Tibial nerve (tissue), 4 donors: ENCODE measurements at regions not wholly inside any gene's neighbourhood (a gene's known extent, or its start where the extent isn't known, plus 50 kb on each side); places are given as distances from the start of the nearest gene placed in this dataset.

ENCODE experiments used
- DNase-seq, 2 donors: peaks; one replicate each; pipeline ENCODE4 v3.0.0-alpha.2; 2019; ENCODE audit warnings: low spot score in 2 of 2
- H3K27ac ChIP-seq, 4 donors: fragments of 200-600 bp; sonication (generic) in 3 of 4; one replicate each; pipeline ENCODE4 v1.5.1; 2017 to 2019; ENCODE audit warnings: mild to moderate bottlenecking in 1 of 4
- H3K27me3 ChIP-seq, 2 donors: fragments of 200-600 bp; sonication (generic) in 1 of 2; one replicate each; pipeline versions ENCODE4 v1.5.1 to v1.6.0; 2017 to 2019
- H3K36me3 ChIP-seq, 3 donors: fragments of 200-600 bp; sonication (generic); one replicate each; pipeline ENCODE4 v1.5.1; 2018 to 2019
- H3K4me1 ChIP-seq, 4 donors: fragments of 200-600 bp; sonication (generic) in 3 of 4; one replicate each; pipeline ENCODE4 v1.5.1; 2017 to 2019
- H3K4me3 ChIP-seq, 4 donors: fragments of 200-600 bp; sonication (generic) in 3 of 4; one replicate each; pipeline ENCODE4 v1.5.1; 2017 to 2019; ENCODE audit warnings: mild to moderate bottlenecking in 1 of 4, moderate library complexity in 1 of 4
- H3K9me3 ChIP-seq, 4 donors: fragments of 200-600 bp; sonication (generic) in 3 of 4; one replicate each; pipeline ENCODE4 v1.5.1; 2017 to 2019
- CTCF ChIP-seq, 5 experiments: fragments of 200-600 bp in 3 of 5; fragments of 450-650 bp in 2 of 5; sonication (generic) in 3 of 5; IDR thresholded peaks; one replicate each; pipeline ENCODE4 v1.5.1; 2016 to 2019; ENCODE audit warnings: antibody characterized with exemption in 5 of 5, mild to moderate bottlenecking in 3 of 5, moderate library complexity in 2 of 5
- EP300 ChIP-seq, 2 donors: sonication (generic); formaldehyde crosslinking; IDR thresholded peaks; one replicate each; pipeline ENCODE4 v1.6.1; 2017; ENCODE audit warnings: antibody characterized with exemption in 2 of 2, mild to moderate bottlenecking in 1 of 2
- POLR2A ChIP-seq, 2 donors: fragments of 450-650 bp; IDR thresholded peaks; one replicate each; pipeline ENCODE4 v1.6.1; 2017; ENCODE audit warnings: antibody characterized with exemption in 2 of 2, mild to moderate bottlenecking in 2 of 2, moderate library complexity in 2 of 2
- WGBS, 2 donors: methylation state at CpG; one replicate each; pipeline ENCODE4 v1.1.5; 2018; 5-methylcytosine and 5-hydroxymethylcytosine counted together

- no peak for DNase-seq
- no peaks in the 10 kb centered on the region for H3K27me3 ChIP-seq
- H3K27ac ChIP-seq, result no peak overlapping the region
- H3K4me3 ChIP-seq, result no peak overlapping the region
- no peaks in the 10 kb centered on the region for H3K36me3 ChIP-seq
- no peak for TF ChIP-seq CTCF (IDR thresholded peaks at IDR 0.05)
- TF ChIP-seq EP300 (IDR thresholded peaks at IDR 0.05), result no peak
- TF ChIP-seq POLR2A (IDR thresholded peaks at IDR 0.05), result no peak
- H3K4me1 ChIP-seq, result no peaks in the 10 kb centered on the region
- no peaks in the 10 kb centered on the region for H3K9me3 ChIP-seq
- WGBS, 2 donors, result 63 to 79% methylated on average over 3 of the region's 3 CpGs
These were observed 436.4 kb upstream of the CHRM3 start for GRCh38 chr1:238950017-238950416.

- H3K36me3 ChIP-seq, result no peaks in the 10 kb centered on the region
- peaks cover 0 to 9% (median 0%) of the 10 kb centered on the region in 4 donors for H3K9me3 ChIP-seq
- no peak for DNase-seq
- no peak overlapping the region for H3K27ac ChIP-seq
- TF ChIP-seq EP300 (IDR thresholded peaks at IDR 0.05), result no peak
- no peak for TF ChIP-seq POLR2A (IDR thresholded peaks at IDR 0.05)
- no peak for TF ChIP-seq CTCF (IDR thresholded peaks at IDR 0.05)
- H3K27me3 ChIP-seq, result no peaks in the 10 kb centered on the region
- no peaks in the 10 kb centered on the region for H3K4me1 ChIP-seq
- WGBS, 2 donors, result 84 to 89% methylated on average over 1 of the region's 1 CpG
- H3K4me3 ChIP-seq, result no peak overlapping the region
These were observed 442.3 kb upstream of the CHRM3 start for GRCh38 chr1:238944028-238944427.

GRCh38 chr1:238927899-238928298 is 458.5 kb upstream of the CHRM3 start:
- H3K4me1 ChIP-seq, result no peaks in the 10 kb centered on the region
- DNase-seq, result no peak
- H3K27me3 ChIP-seq, result no peaks in the 10 kb centered on the region
- WGBS, 2 donors, result 92 to 96% methylated on average over 1 of the region's 1 CpG
- no peak overlapping the region for H3K4me3 ChIP-seq
- H3K9me3 ChIP-seq, result no peaks in the 10 kb centered on the region
- no peaks in the 10 kb centered on the region for H3K36me3 ChIP-seq
- no peak overlapping the region for H3K27ac ChIP-seq
- no peak for TF ChIP-seq POLR2A (IDR thresholded peaks at IDR 0.05)

GRCh38 chr1:238916828-238917227 is 469.5 kb upstream of the CHRM3 start:
- no peaks in the 10 kb centered on the region for H3K36me3 ChIP-seq
- no peaks in the 10 kb centered on the region for H3K9me3 ChIP-seq
- TF ChIP-seq EP300 (IDR thresholded peaks at IDR 0.05) (no peak), POLR2A (IDR thresholded peaks at IDR 0.05) (no peak), CTCF (IDR thresholded peaks at IDR 0.05) (no peak)
- no peak overlapping the region for H3K27ac ChIP-seq
- H3K27me3 ChIP-seq, result no peaks in the 10 kb centered on the region
- no peaks in the 10 kb centered on the region for H3K4me1 ChIP-seq
- DNase-seq, result no peak
- no peak overlapping the region for H3K4me3 ChIP-seq
- WGBS, 2 donors, result 67 to 81% methylated on average over 4 of the region's 4 CpGs

GRCh38 chr1:238914346-238914745 is 472.0 kb upstream of the CHRM3 start:
- no peaks in the 10 kb centered on the region for H3K36me3 ChIP-seq
- no peaks in the 10 kb centered on the region for H3K4me1 ChIP-seq
- WGBS, 2 donors, result 93% methylated on average over 1 of the region's 1 CpG
- no peaks in the 10 kb centered on the region for H3K27me3 ChIP-seq
- DNase-seq, result no peak
- no peak overlapping the region for H3K4me3 ChIP-seq
- H3K27ac ChIP-seq, result no peak overlapping the region
- no peaks in the 10 kb centered on the region for H3K9me3 ChIP-seq
- TF ChIP-seq EP300 (IDR thresholded peaks at IDR 0.05) (no peak), CTCF (IDR thresholded peaks at IDR 0.05) (no peak), POLR2A (IDR thresholded peaks at IDR 0.05) (no peak)

- 82 to 83% methylated on average over 2 of the region's 2 CpGs for WGBS, 2 donors
- no peak overlapping the region for H3K4me3 ChIP-seq
- DNase-seq, result no peak
- no peaks in the 10 kb centered on the region for H3K4me1 ChIP-seq
- no peaks in the 10 kb centered on the region for H3K27me3 ChIP-seq
- no peak overlapping the region for H3K27ac ChIP-seq
- no peaks in the 10 kb centered on the region for H3K9me3 ChIP-seq
- H3K36me3 ChIP-seq, result no peaks in the 10 kb centered on the region
- TF ChIP-seq POLR2A (IDR thresholded peaks at IDR 0.05) (no peak), CTCF (IDR thresholded peaks at IDR 0.05) (no peak), EP300 (IDR thresholded peaks at IDR 0.05) (no peak)
These were observed 473.2 kb upstream of the CHRM3 start for GRCh38 chr1:238913210-238913609.
